Fibroblast of lung (primary cell): ENCODE measurements at regions not wholly inside any gene's neighbourhood (a gene's known extent, or its start where the extent isn't known, plus 50 kb on each side); places are given as distances from the start of the nearest gene placed in this dataset.

Source experiments
- DNase-seq, 2 donors: peaks; one replicate each; pipeline versions ENCODE4 v3.0.0 to v3.0.0-alpha.2; 2010; ENCODE audit warnings: low read depth in 2 of 2
- H2AFZ ChIP-seq: 2 replicates; pipeline ENCODE4 v1.5.1; 2012; ENCODE audit warnings: low read length, control low read depth, inconsistent platforms
- H3K27ac ChIP-seq: 2 replicates; pipeline ENCODE4 v1.5.1; 2011; ENCODE audit warnings: low read length, control low read depth; ENCODE audit not compliant: insufficient read depth
- H3K27me3 ChIP-seq: 2 replicates; pipeline ENCODE4 v1.5.1; 2011; ENCODE audit warnings: mild to moderate bottlenecking, low read length; ENCODE audit not compliant: control insufficient read depth, insufficient read depth
- H3K36me3 ChIP-seq: 2 replicates; pipeline ENCODE4 v1.5.1; 2011; ENCODE audit warnings: low read length; ENCODE audit not compliant: control insufficient read depth, insufficient read depth
- H3K4me1 ChIP-seq: 2 replicates; pipeline ENCODE4 v1.5.1; 2011; ENCODE audit warnings: low read length; ENCODE audit not compliant: control insufficient read depth, insufficient read depth; ENCODE audit errors: extremely low read depth
- H3K4me2 ChIP-seq: 2 replicates; pipeline ENCODE4 v1.5.1; 2011; ENCODE audit warnings: low read length, control low read depth; ENCODE audit not compliant: insufficient read depth; ENCODE audit errors: extremely low read depth
- H3K4me3 ChIP-seq, 4 experiments: fragments of 200-600 bp in 1 of 4; sonication (generic) in 1 of 4; replicated peaks in 1 of 4; 2 replicates each; pipeline ENCODE4 v1.5.1; 2011 to 2016; ENCODE audit warnings: low read length in 4 of 4, low read depth in 3 of 4, mild to moderate bottlenecking in 3 of 4, control low read depth in 2 of 4, inconsistent platforms in 1 of 4, mixed read lengths in 1 of 4; ENCODE audit not compliant: insufficient read depth in 1 of 4; ENCODE audit errors: control extremely low read depth in 1 of 4
- H3K79me2 ChIP-seq: 2 replicates; pipeline ENCODE4 v1.5.1; 2012; ENCODE audit warnings: mild to moderate bottlenecking, low read length, inconsistent platforms; ENCODE audit not compliant: control insufficient read depth, insufficient read depth
- H3K9ac ChIP-seq: 2 replicates; pipeline ENCODE4 v1.5.1; 2011; ENCODE audit warnings: mild to moderate bottlenecking, low read length, control low read depth; ENCODE audit not compliant: insufficient read depth
- H3K9me3 ChIP-seq: 2 replicates; pipeline ENCODE4 v1.5.1; 2012; ENCODE audit warnings: low read depth, low read length; ENCODE audit not compliant: control insufficient read depth, insufficient read depth
- H4K20me1 ChIP-seq: 2 replicates; pipeline ENCODE4 v1.5.1; 2011; ENCODE audit warnings: low read length; ENCODE audit not compliant: control insufficient read depth, insufficient read depth; ENCODE audit errors: extremely low read depth
- CTCF ChIP-seq, 2 donors: IDR thresholded peaks in 1 of 2; conservative IDR thresholded peaks in 1 of 2; 1 replicate in 1 of 2; 2 replicates in 1 of 2; pipeline ENCODE4 v1.5.1; 2011 to 2012; ENCODE audit warnings: low read length in 2 of 2, control low read depth in 1 of 2, inconsistent platforms in 1 of 2, low read depth in 1 of 2, mild to moderate bottlenecking in 1 of 2
- EZH2 ChIP-seq: IDR thresholded peaks from 2 replicates; pipeline ENCODE4 v1.5.1; 2012; ENCODE audit warnings: low read length, control low read depth, mild to moderate bottlenecking; ENCODE audit errors: missing control alignments

DNA sequence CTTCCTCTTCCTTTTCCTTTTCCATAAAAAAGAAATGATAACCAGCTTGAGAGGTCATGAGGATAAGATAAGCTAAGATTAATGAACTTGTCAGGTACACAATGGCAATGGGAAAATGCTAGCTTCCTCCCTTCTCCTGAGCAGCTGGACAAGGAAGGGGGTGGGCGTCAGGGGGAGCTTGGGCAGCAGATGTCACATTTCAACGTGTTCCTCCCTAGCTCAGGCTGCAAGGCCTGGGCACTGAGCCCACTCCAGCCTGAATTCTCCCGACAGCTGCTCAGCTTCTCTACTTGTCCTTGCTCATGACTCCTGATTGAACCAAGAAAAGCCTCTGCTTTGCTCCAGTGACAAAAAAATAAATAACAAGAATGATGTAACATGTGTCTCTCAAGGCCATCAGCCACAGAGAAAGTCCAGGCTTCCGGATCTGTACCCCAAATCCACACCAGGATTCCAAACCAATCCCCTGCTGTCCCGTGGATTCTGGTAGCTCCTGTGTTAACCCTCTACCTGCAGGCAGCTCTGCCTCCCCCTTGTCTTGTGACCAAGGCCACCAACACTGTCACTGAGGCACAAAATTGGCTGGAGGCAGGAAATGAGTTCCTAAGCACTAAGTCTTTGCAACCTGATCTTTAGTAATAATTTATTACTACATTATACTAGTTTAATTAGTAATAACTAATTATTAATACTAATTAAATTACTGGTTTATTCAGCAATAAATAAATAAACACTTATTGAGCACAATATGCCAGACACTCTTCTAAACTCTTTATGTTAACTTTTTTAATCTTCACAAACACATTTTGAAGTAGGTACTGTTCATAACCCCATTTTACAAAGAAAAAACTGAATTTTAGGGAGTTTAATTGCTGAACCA is 146.5 kb downstream of the CCDC34 start:
- Histone ChIP-seq H4K20me1 (no peaks in the 10 kb centered on the region), H3K27me3 (no peaks in the 10 kb centered on the region), H3K4me2 (no peak overlapping the region), H3K27ac (no peak overlapping the region), H3K9me3 (no peaks in the 10 kb centered on the region), H2AFZ (no peak overlapping the region), H3K4me3 (no peak overlapping the region), H3K79me2 (no peaks in the 10 kb centered on the region), H3K36me3 (no peaks in the 10 kb centered on the region), H3K9ac (no peak overlapping the region), H3K4me1 (peaks cover 36% of the 10 kb centered on the region)
- DNase-seq, result peak; percentile 77 to 90
- TF ChIP-seq CTCF (conservative IDR thresholded peaks at IDR 0.05 in 1 of 2, IDR thresholded peaks at IDR 0.05 in 1 of 2; ENCODE audit: low read depth in 1 of 2, low read length in 2 of 2), result no peak
- no peak for TF ChIP-seq EZH2

GRCh38 chr11:27215471-27216269 is 147.3 kb downstream of the CCDC34 start:
- no peak overlapping the region for H3K4me2 ChIP-seq
- H2AFZ ChIP-seq, result no peak overlapping the region
- H3K27ac ChIP-seq, result no peak overlapping the region
- no peaks in the 10 kb centered on the region for H3K36me3 ChIP-seq
- H3K9me3 ChIP-seq, result no peaks in the 10 kb centered on the region
- H3K4me3 ChIP-seq, result no peak overlapping the region
- peaks cover 36% of the 10 kb centered on the region for H3K4me1 ChIP-seq
- no peaks in the 10 kb centered on the region for H4K20me1 ChIP-seq
- TF ChIP-seq EZH2, result no peak
- no peak for TF ChIP-seq CTCF (conservative IDR thresholded peaks at IDR 0.05 in 1 of 2, IDR thresholded peaks at IDR 0.05 in 1 of 2; ENCODE audit: low read depth in 1 of 2, low read length in 2 of 2)
- H3K79me2 ChIP-seq, result no peaks in the 10 kb centered on the region
- peak in 1 of 2 donors; percentile 72 for DNase-seq
- no peaks in the 10 kb centered on the region for H3K27me3 ChIP-seq
- H3K9ac ChIP-seq, result no peak overlapping the region

- no peaks in the 10 kb centered on the region for H3K27me3 ChIP-seq
- no peaks in the 10 kb centered on the region for H4K20me1 ChIP-seq
- no peaks in the 10 kb centered on the region for H3K36me3 ChIP-seq
- H3K79me2 ChIP-seq, result no peaks in the 10 kb centered on the region
- TF ChIP-seq EZH2 (no peak), CTCF (conservative IDR thresholded peaks at IDR 0.05 in 1 of 2, IDR thresholded peaks at IDR 0.05 in 1 of 2; ENCODE audit: low read depth in 1 of 2, low read length in 2 of 2) (no peak)
- no peak overlapping the region for H3K9ac ChIP-seq
- no peak overlapping the region for H3K4me3 ChIP-seq
- no peak for DNase-seq
- peaks cover 36% of the 10 kb centered on the region for H3K4me1 ChIP-seq
- no peak overlapping the region for H3K27ac ChIP-seq
- H3K4me2 ChIP-seq, result no peak overlapping the region
- no peak overlapping the region for H2AFZ ChIP-seq
- no peaks in the 10 kb centered on the region for H3K9me3 ChIP-seq
These were observed 148.3 kb downstream of the CCDC34 start for GRCh38 chr11:27214713-27215112.
